ENCODE measurements at regions not wholly inside any gene's neighbourhood (a gene's known extent, or its start where the extent isn't known, plus 50 kb on each side); places are given as distances from the start of the nearest gene placed in this dataset.

- no peak overlapping the region for H3K4me3 ChIP-seq (ENCODE audit: extremely low read depth in 1 of 4, insufficient read depth in 2 of 4, low read depth in 3 of 4, low read length in 4 of 4)
- CTCF ChIA-PET (ENCODE audit: partially characterized antibody), result no interaction called here
- H3K4ac ChIP-seq (replicated peaks; ENCODE audit: insufficient read length, low read depth, low read length), result no peak overlapping the region
- no peaks in the 10 kb centered on the region for H4K20me1 ChIP-seq (replicated peaks in 1 of 2; ENCODE audit: control insufficient read depth in 1 of 2, insufficient read depth in 2 of 2, low read length in 2 of 2)
- no peak overlapping the region for H4K5ac ChIP-seq (ENCODE audit: insufficient read length, low read depth, low read length)
- no peaks in the 10 kb centered on the region for H3K36me3 ChIP-seq (ENCODE audit: control insufficient read depth in 2 of 4, insufficient read depth in 4 of 4, low read length in 3 of 4)
- no peaks in the 10 kb centered on the region for H3K79me2 ChIP-seq (ENCODE audit: control insufficient read depth in 1 of 2, insufficient read depth in 2 of 2, low read length in 2 of 2)
- no peaks in the 10 kb centered on the region for H3K4me1 ChIP-seq (replicated peaks in 1 of 4; ENCODE audit: control insufficient read depth in 3 of 4, insufficient read depth in 4 of 4, low read length in 3 of 4)
- H4K8ac ChIP-seq (ENCODE audit: extremely low read depth, insufficient read depth, low read length), result no peak overlapping the region
- no peak overlapping the region for H2AFZ ChIP-seq (ENCODE audit: low read length)
- no peak for FAIRE-seq
- H3K79me1 ChIP-seq (ENCODE audit: low read depth, low read length), result no peaks in the 10 kb centered on the region
- peaks cover 10 to 12% of the 10 kb centered on the region in 2 experiments; a peak in 2 of 4 replicates for H3K9me3 ChIP-seq (ENCODE audit: insufficient read depth in 2 of 2, low read depth in 1 of 2, low read length in 1 of 2)
- H2BK20ac ChIP-seq (ENCODE audit: low read length), result no peak overlapping the region
- no peak overlapping the region for H4K91ac ChIP-seq (replicated peaks; ENCODE audit: insufficient read length, low read length)
- no peak overlapping the region for H3K27ac ChIP-seq (ENCODE audit: low read depth, low read length)
- POLR2A ChIA-PET (ENCODE audit: partially characterized antibody), result no interaction called here
- no peak overlapping the region for H3K14ac ChIP-seq (ENCODE audit: insufficient read length)
- H2BK15ac ChIP-seq (ENCODE audit: low read length), result no peak overlapping the region
- no peaks in the 10 kb centered on the region for H3K23me2 ChIP-seq (ENCODE audit: low read depth, low read length)
- DNase-seq (ENCODE audit: low read depth in 1 of 2, low spot score in 2 of 2), result no peak
- 88% methylated on average over 3 of the region's 3 CpGs; no CpG with 5 or more reads in 1 of the 2 experiments for WGBS, 2 experiments (ENCODE audit: extremely low coverage in 1 of 2, insufficient coverage in 1 of 2, insufficient read length in 1 of 2, insufficient replicate concordance in 2 of 2, low coverage in 1 of 2, low lambda C conversion rate in 2 of 2, missing lambda C conversion rate in 1 of 2)
- no peak overlapping the region for H3K56ac ChIP-seq (replicated peaks; ENCODE audit: insufficient read length, low read depth, low read length)
- no peak overlapping the region for H3K23ac ChIP-seq (ENCODE audit: insufficient read length)
- no peak overlapping the region for H2AK5ac ChIP-seq (ENCODE audit: low read depth, low read length)
- H3K4me2 ChIP-seq (ENCODE audit: insufficient read depth in 1 of 2, low read depth in 2 of 2, low read length in 2 of 2), result no peak overlapping the region
- no peak overlapping the region for H3K9ac ChIP-seq (replicated peaks in 1 of 4; ENCODE audit: extremely low read depth in 1 of 4, low read depth in 3 of 4, low read length in 3 of 4)
- H2BK12ac ChIP-seq (ENCODE audit: low read depth, low read length), result no peak overlapping the region
- no peak overlapping the region for H2BK120ac ChIP-seq (replicated peaks; ENCODE audit: low read depth, low read length)
- H3K27me3 ChIP-seq (replicated peaks in 1 of 4; ENCODE audit: control insufficient read depth in 3 of 4, extremely low read depth in 1 of 4, insufficient read depth in 3 of 4, low read length in 3 of 4), result no peaks in the 10 kb centered on the region
- no peak overlapping the region for H2BK5ac ChIP-seq (ENCODE audit: low read depth, low read length)
- no peak overlapping the region for H3K18ac ChIP-seq (ENCODE audit: extremely low read depth, low read length)
- TF ChIP-seq CHD1 (IDR thresholded peaks at IDR 0.05; ENCODE audit: low read depth, low read length), result no peak
- TF ChIP-seq HDAC6 (IDR thresholded peaks at IDR 0.05; ENCODE audit: low read depth, low read length), result no peak
- no peak for TF ChIP-seq TAF7 (optimal IDR thresholded peaks at IDR 0.05; ENCODE audit: borderline replicate concordance, low read depth, low read length)
- TF ChIP-seq SUZ12 (IDR thresholded peaks at IDR 0.05; ENCODE audit: low read length), result no peak
- TF ChIP-seq CEBPB (IDR thresholded peaks at IDR 0.05; ENCODE audit: low read depth, low read length), result no peak
- no peak for TF ChIP-seq CREB1 (IDR thresholded peaks at IDR 0.05)
- no peak for TF ChIP-seq SP4 (IDR thresholded peaks at IDR 0.05; ENCODE audit: low read length)
- TF ChIP-seq TEAD4 (IDR thresholded peaks at IDR 0.05; ENCODE audit: low read depth, low read length), result no peak
- no peak for TF ChIP-seq NRF1 (IDR thresholded peaks at IDR 0.05; ENCODE audit: low read depth, low read length)
- TF ChIP-seq TAF1 (IDR thresholded peaks at IDR 0.05; ENCODE audit: low read depth, low read length), result no peak
- TF ChIP-seq GTF2F1 (IDR thresholded peaks at IDR 0.05; ENCODE audit: borderline replicate concordance, low read depth, low read length), result no peak
- no peak for TF ChIP-seq POLR2A (IDR thresholded peaks at IDR 0.05; ENCODE audit: control extremely low read depth in 1 of 2, low read depth in 2 of 2, low read length in 2 of 2)
- TF ChIP-seq BACH1 (IDR thresholded peaks at IDR 0.05; ENCODE audit: low read length), result no peak
- TF ChIP-seq TBP (IDR thresholded peaks at IDR 0.05; ENCODE audit: low read depth, low read length), result no peak
- TF ChIP-seq ASH2L (IDR thresholded peaks at IDR 0.05; ENCODE audit: low read length), result no peak
- no peak for TF ChIP-seq KDM4A (IDR thresholded peaks at IDR 0.05; ENCODE audit: low read depth, low read length, severe bottlenecking)
- no peak for TF ChIP-seq JUN (IDR thresholded peaks at IDR 0.05; ENCODE audit: low read depth, low read length)
- no peak for TF ChIP-seq POU5F1 (IDR thresholded peaks at IDR 0.05; ENCODE audit: low read depth, low read length)
Observed at GRCh38 chr13:68347220-68347619, 1117.1 kb upstream of the PCDH9 start.

All from H1 (cell line).